Activated CD8-positive, alpha-beta memory T cell treated with anti-CD3 and anti-CD28 coated beads for 24 hours (primary cell): ENCODE measurements at regions not wholly inside any gene's neighbourhood (a gene's known extent, or its start where the extent isn't known, plus 50 kb on each side); places are given as distances from the start of the nearest gene placed in this dataset.
A peak's percentile ranks its signal among the peaks of the same experiment; 100 is the strongest.

Experiments
- DNase-seq: peaks from one replicate; pipeline ENCODE4 v3.0.0-alpha.2; 2020

GRCh38 chr12:34397591-34398365 lies 375.5 kb downstream of the ALG10 start:
- DNase-seq: peak; percentile 17

DNA sequence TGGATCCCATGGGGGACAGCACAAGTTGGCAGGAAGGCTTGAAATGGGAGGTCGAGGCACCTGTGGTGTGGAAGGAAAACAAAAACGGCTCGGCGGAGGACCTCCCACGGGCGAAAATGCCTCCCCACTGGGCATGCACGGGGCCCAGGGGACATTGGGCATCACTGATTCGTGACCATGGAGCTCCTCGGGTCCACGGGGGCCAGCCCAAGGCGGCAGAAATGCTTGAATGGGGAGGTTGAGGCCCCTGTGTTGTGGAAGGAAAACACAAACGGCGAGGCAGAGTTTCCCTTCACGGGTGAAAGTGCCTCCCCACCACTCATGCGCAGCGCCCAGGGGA lies 376.0 kb downstream of the ALG10 start:
- peak; percentile 24 for DNase-seq

GRCh38 chr12:34398706-34399630 lies 376.7 kb downstream of the ALG10 start:
- DNase-seq: peak; percentile 32

DNA sequence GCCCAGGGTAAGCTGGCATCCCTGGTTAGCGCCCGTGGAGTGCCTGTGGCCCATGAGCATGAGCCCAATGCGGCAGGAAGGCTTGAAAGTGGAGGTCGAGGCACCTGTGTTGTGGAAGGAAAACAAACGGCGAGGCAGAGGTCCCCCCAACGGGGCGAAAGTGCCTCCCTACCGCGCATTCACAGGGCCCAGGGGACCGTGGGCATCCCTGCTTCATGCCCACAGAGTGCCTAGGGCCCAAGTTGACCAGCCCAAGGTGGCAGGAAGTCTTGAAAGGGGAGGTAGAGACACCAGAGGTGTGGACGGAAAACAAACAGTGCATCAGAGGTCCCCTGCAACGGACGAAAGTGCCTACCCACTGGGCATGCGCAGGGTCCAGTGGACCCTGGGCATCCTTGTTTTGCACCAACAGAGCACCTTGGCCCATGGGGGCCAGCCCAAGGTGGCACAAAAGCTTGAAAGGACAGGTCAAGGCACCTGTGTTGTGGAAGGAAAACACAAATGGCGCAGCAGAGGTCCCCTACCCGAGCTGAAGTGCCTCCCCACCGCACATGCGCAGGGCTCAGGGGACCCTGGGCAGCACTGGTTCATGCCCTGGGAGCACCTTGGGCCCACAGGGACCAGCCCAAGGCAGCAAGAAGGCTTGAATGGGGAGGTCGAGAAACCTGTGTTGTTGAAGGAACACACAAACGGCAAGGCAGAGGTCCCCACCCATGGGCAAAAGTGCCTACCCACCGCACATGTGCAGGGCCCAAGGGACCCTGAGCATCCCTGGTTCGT lies 377.5 kb downstream of the ALG10 start:
- no peak for DNase-seq

DNA sequence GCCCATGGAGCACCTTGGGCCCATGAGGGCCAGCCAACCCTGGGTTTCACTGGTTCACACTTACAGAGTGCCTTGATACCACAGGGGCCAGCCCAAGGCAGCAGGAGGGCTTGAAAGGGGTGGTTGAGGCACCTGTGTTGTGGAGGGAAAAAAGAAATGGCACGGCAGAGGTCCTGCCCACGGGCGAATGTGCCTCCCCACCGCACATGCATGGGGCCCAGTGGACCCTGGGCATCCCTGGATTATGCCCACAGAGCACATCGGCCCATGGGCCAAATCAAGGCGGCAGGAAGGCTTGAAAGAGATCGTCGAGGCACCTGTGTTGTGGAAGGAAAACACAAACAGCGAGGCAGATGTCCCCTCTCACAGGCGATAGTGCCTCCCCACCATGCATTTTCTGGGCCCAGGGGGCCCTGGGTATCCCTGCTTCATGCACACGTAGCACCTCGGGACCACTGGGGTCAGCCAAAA lies 378.1 kb downstream of the ALG10 start:
- DNase-seq: peak; percentile 15

- peak; percentile 33 for DNase-seq
Observed at GRCh38 chr12:34400986-34401658, 378.8 kb downstream of the ALG10 start.

DNA sequence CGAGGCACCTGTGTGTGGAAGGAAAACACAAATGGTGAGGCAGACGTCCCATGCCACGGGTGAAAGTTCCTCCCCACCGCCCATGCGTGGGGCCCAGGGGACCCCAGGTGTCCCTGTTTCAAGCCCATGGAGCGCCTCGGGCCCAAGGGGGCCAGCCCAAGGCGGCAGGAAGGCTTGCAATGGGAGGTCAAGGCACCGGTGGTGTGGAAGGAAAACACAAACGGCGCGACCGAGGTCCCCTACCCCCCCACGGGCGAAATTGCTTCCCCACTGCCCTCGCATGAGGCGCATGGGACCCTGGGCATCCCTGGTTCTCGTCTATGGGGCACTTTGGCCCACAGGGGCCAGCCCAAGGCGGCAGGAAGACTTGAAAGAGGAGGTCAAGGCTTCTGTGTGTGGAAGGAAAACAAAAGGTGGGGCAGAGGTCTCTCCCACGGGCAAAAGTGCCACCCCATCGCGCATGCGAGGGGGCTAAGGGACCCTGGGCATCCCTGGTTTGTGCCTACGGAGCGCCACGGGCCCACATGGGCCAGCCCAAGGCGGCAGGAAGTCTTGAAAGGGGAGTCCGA lies 379.4 kb downstream of the ALG10 start:
- DNase-seq: peak; percentile 33

DNA sequence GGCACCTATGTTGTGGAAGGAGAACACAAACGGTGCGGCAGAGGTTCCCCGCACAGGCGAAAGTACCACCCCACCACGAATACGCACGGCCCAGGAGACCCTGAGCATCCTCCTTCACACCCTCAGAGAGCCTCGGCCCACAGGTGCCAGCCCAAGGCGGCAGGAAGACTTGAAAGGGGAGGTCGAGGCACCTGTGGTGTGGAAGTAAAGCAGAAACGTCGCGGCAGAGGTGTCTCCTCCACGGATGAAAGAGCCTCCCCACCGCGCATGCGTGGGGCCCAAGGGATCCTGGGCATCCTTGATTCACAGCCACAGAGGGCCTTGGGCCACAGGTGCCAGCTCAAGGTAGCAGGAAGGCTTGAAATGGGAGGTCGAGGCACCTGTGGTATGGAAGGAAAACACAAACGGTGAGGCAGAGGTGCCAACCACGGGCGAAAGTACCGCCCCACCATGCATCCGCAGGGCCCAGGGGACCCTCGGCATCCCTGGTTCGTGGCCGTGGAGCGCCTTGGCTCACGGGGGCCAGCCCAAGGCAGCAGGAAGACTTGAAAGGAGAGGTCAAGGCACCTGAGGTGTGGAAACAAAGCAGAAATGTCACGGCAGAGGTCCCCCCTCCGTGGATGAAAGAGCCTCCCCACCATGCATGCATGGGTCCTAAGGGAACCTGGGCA lies 380.1 kb downstream of the ALG10 start:
- peak; percentile 44 for DNase-seq

GRCh38 chr12:34402899-34403705 lies 380.8 kb downstream of the ALG10 start:
- DNase-seq: peak; percentile 21

DNA sequence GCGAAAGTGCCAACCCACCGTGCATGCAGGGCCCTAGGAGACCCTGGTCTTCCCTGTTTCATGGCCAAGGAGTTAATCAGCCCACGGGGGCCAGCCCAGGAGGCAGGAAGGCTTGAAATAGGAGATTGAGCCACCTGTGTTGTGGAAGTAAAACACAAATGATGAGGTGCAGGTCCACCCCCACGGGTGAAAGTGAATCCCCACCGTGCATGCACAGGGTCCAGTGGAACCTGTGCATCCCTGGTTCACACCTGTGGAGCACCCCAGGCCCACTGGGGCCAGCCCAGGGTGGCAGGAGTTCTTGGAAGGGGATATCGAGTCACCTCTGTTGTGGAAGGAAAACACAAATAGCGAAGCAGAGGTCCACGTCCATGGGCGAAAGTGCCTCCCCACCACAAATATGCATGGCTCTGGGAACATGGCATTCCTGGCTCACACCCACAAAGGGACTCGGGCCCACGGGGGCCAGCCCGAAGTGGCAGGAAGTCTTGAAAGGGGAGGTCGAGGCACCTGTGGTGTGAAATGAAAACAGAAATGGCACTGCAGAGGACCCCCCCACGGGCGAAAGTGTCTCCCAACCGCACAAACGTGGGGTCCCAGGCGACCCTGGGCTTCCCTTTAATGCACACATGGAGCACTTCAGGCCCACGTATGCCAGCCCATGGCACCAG lies 381.5 kb downstream of the ALG10 start:
- peak; percentile 9 for DNase-seq

DNA sequence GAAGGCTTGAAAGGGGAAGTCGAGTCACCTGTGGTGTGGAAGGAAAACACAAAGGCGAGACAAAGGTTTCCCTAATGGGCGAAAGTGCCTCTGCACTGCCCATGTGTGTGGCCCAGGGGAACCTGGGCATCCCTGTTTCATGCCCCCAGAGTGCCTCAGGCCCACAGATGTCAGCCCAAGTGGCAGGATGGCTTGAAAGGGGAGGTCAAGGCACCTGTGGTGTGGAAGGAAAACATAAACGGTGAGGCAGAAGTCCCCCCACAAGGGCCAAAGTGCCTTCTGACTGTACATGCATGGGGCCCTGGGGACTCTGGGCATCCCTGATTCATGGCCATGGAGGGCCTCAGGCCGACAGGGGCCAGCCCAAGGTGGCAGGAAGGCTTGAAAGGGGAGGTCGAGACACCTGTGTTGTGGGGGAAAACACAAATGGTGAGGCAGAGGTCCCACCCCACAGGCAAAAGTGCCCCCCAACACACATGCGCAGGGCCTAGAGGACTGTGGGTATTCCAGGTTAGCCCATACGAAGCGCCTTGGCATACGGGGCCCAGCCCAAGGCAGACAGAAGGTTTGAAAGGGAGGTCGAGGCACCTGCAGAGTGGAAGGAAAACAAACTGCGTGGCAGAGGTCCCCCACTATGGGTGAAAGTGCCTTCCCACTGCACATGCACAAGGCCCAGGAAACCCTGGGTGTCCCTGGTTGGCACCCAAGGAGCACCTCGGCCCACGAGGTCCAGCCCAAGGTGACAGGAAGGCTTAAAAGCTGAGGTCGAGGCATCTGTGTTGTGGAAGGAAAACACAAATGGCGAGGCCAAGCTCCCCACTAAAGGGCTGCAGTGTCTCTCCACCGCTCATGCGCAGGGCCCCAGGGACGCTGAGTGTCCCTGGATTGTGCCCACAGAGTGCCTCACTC lies 382.3 kb downstream of the ALG10 start:
- peak; percentile 35 for DNase-seq

DNA sequence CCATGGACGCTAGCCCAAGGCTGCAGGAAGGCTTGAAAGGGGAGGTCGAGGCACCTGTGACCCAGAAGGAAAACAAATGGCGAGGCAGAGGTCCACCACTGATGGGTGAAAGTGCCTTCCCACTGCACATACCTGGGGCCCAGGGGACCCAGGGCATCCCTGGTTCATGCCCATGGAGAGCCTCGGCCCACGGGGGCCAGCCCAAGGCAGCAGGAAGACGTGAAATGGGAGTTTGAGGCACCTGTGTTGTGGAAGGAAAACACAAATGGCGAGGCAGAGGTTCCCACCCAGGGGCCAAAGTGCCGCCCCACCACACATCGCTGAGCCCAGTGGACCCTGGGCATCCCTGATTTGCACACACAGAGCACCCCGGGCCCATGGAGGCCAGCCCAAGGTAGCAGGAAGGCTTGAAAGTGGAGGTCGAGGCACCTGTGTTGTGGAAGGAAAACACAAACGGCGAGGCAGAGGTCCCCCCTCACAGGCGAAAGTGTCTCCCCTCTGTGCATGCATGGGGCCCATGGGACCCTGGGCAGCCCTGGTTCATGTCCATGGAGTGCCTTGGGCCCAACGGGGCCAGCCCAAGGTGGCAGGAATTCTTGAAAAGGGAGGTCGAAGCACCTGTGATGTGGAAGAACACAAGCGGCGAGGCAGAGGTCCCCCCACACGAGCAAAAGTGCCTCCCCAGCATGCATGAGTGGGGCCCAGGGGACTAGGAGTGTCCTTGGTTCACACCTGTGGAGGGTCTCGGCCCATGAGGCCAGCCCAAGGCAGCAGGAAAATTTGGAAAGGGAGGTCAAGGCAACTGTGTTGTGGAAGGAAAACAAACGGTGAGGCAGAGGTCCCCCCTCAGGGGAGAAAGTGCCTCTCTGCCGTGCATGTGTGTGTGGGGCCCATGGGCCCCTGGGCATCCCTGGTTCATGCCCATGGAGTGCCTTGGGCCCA lies 383.3 kb downstream of the ALG10 start:
- peak; percentile 26 for DNase-seq

- DNase-seq: no peak
Observed at GRCh38 chr12:34406228-34406995, 384.1 kb downstream of the ALG10 start.

DNA sequence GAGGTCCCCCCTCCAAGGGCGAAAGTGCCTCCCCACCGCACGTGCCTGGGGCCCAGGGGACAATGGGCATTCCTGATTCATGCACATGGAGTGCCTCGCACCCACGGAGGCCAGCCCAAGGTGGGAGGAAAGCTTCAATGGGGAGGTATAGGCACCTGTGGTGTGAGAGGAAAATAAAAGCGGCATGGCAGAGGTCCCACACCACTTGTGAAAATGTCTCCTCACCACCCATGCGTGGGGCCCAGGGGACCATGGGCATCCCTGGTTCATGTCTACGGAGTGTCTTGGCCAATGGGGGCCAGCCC lies 384.7 kb downstream of the ALG10 start:
- peak; percentile 37 for DNase-seq

DNA sequence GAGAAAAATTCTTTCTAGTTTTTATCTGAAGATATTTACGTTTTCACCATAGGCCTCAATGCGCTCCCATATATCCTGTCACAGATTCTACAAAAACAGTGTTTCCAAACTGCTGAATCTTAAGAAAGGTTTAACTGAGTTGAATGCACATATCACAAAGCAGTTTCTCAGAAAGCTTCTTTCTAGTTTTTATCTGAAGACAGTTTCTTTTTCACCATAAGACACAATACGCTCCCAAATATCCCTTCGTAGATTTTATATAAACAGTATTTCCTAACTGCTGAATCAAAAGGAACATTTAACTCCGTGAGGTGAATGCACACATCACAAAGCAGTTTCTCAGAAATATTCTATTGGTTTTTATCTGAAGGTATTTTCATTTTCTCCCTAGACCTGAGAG lies 385.5 kb downstream of the ALG10 start:
- DNase-seq: no peak

DNA sequence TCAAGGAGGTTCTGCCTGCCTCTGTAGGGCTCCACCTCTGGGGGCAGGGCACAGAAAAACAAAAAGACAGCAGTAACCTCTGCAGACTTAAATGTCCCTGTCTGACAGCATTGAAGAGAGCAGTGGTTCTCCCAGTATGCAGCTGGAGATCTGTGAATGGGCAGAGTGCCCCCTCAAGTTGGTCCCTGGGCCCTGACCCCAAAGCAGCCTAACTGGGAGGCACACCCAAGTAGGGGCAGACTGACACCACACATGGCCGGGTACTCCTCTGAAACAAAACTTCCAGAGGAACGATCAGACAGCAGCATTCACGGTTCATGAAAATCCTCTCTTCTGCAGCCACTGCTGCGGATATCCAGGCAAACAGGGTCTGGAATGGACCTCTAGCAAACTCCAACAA lies 409.2 kb downstream of the ALG10 start:
- DNase-seq: peak; percentile 26
